Hepatocyte (in vitro differentiated cells): ENCODE measurements at regions not wholly inside any gene's neighbourhood (a gene's known extent, or its start where the extent isn't known, plus 50 kb on each side); places are given as distances from the start of the nearest gene placed in this dataset.

Experiments
- DNase-seq: peaks from one replicate; pipeline ENCODE4 v3.0.0-alpha.2; 2016; ENCODE audit warnings: low spot score
- H2AFZ ChIP-seq: fragments of 200-600 bp; sonication (generic); 2 replicates; pipeline ENCODE4 v1.6.0; 2016; ENCODE audit warnings: antibody characterized with exemption, mild to moderate bottlenecking
- H3K27ac ChIP-seq: fragments of 200-600 bp; sonication (generic); 2 replicates; pipeline ENCODE4 v1.5.1; 2016; ENCODE audit warnings: mild to moderate bottlenecking
- H3K27me3 ChIP-seq: fragments of 200-600 bp; sonication (generic); 2 replicates; pipeline ENCODE4 v1.6.1; 2016
- H3K36me3 ChIP-seq: fragments of 200-600 bp; sonication (generic); replicated peaks from 2 replicates; pipeline ENCODE4 v1.5.1; 2016; ENCODE audit warnings: low read depth; ENCODE audit not compliant: insufficient read depth
- H3K4me1 ChIP-seq: fragments of 200-600 bp; sonication (generic); 2 replicates; pipeline ENCODE4 v1.5.1; 2016; ENCODE audit warnings: mild to moderate bottlenecking, moderate library complexity; ENCODE audit not compliant: insufficient read depth
- H3K4me2 ChIP-seq: fragments of 200-600 bp; sonication (generic); 2 replicates; pipeline ENCODE4 v1.6.0; 2016
- H3K4me3 ChIP-seq: fragments of 200-600 bp; sonication (generic); 2 replicates; pipeline ENCODE4 v1.5.1; 2016; ENCODE audit warnings: mild to moderate bottlenecking
- H3K79me2 ChIP-seq: fragments of 200-600 bp; sonication (generic); 2 replicates; pipeline ENCODE4 v1.6.0; 2017; ENCODE audit warnings: mild to moderate bottlenecking
- H3K9me2 ChIP-seq: fragments of 200-600 bp; sonication (generic); replicated peaks from 2 replicates; pipeline ENCODE4 v1.6.0; 2017; ENCODE audit warnings: mild to moderate bottlenecking; ENCODE audit not compliant: insufficient read depth
- H3K9me3 ChIP-seq: fragments of 200-600 bp; sonication (generic); 2 replicates; pipeline ENCODE4 v1.5.1; 2016; ENCODE audit warnings: low read depth, mild to moderate bottlenecking
- H4K20me1 ChIP-seq: fragments of 200-600 bp; sonication (generic); 2 replicates; pipeline ENCODE4 v1.6.0; 2016; ENCODE audit warnings: mild to moderate bottlenecking; ENCODE audit not compliant: insufficient read depth, poor library complexity, severe bottlenecking
- EZH2 ChIP-seq: fragments of 200-600 bp; sonication (generic); IDR thresholded peaks from 2 replicates; pipeline ENCODE4 v1.6.1; 2016; ENCODE audit warnings: antibody characterized with exemption, mild to moderate bottlenecking, borderline replicate concordance
- EZH2phosphoT487 ChIP-seq: fragments of 200-600 bp; sonication (generic); IDR thresholded peaks from one replicate; pipeline ENCODE4 v1.6.1; 2018; ENCODE audit warnings: antibody characterized with exemption, mild to moderate bottlenecking, low read depth, moderate library complexity; ENCODE audit not compliant: unreplicated experiment, severe bottlenecking
- WGBS: methylation state at CpG from one replicate; pipeline ENCODE4 v1.1.6; 2016; ENCODE audit warnings: low lambda C conversion rate; ENCODE audit errors: missing lambda C conversion rate; 5-methylcytosine and 5-hydroxymethylcytosine counted together
- TF ChIP-seq, protein P1 (sequence below): fragments of 200-600 bp; sonication (generic); IDR thresholded peaks from 2 replicates; pipeline ENCODE4 v1.5.1; 2016; ENCODE audit warnings: antibody characterized with exemption, mild to moderate bottlenecking; ENCODE audit not compliant: poor library complexity

DNA sequence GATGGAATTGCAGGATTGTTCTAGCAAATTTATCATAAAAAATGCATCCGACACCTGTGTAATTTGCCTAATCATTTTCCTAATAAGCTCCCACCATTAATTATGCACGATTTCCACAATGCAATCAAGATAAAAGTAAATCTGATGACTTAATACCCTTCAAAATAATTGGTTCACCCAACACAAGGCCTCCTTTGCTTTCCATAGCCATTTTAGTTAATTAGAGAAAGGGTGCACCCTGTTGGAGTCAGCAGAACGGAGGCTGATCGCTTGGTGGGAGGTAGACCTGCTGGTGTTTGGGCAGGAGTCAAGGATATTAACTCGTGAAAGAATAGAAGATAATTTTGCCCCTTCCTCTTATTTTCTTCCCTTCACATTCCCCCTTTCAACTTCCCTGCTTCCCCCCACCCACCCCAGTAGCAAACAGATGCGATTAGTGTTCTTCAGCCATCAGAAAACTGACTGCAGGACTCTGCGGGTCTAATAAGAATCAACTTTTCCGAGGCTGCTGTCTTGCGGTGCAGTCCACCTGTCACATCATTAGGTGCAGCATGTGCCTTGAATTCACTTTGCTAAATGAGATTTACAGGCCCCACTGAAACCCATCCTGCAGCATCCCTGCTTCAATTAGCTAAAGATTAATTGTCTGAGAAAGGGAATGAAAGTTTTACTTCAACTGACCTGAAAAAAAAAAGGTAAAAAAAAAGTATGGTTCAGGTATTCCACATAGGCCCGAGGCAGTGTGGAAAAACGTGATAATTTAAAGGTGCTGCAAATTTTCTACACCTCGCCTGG is 553.7 kb upstream of the LMO3 start:
- 83% methylated on average over 12 of the region's 12 CpGs for WGBS
- no peaks in the 10 kb centered on the region for H3K27me3 ChIP-seq
- no peak for TF ChIP-seq EZH2
- TF ChIP-seq EZH2phosphoT487: no peak
- TF ChIP-seq, protein P1, sequence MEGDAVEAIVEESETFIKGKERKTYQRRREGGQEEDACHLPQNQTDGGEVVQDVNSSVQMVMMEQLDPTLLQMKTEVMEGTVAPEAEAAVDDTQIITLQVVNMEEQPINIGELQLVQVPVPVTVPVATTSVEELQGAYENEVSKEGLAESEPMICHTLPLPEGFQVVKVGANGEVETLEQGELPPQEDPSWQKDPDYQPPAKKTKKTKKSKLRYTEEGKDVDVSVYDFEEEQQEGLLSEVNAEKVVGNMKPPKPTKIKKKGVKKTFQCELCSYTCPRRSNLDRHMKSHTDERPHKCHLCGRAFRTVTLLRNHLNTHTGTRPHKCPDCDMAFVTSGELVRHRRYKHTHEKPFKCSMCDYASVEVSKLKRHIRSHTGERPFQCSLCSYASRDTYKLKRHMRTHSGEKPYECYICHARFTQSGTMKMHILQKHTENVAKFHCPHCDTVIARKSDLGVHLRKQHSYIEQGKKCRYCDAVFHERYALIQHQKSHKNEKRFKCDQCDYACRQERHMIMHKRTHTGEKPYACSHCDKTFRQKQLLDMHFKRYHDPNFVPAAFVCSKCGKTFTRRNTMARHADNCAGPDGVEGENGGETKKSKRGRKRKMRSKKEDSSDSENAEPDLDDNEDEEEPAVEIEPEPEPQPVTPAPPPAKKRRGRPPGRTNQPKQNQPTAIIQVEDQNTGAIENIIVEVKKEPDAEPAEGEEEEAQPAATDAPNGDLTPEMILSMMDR: no peak

DNA sequence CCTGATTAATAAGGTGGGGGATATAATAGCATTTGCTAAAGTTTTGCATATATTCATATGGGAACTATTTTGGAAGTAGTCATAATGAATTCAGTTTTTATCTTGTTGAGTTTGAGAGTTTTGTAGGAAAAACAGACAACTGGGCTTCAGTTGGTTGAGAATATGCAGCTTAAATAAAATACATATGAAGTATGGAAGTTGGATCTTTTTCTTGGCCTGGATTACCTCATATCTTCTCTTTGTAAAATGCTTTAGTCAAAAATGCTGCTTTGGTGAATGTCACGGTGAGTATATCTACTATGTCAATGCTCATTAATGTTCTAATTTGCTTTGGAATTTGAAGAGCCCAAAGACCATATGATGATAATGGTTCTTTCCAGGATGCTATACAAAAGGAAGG is 552.2 kb upstream of the LMO3 start:
- no peaks in the 10 kb centered on the region for H4K20me1 ChIP-seq
- TF ChIP-seq EZH2 (no peak), EZH2phosphoT487 (no peak)
- TF ChIP-seq, protein P1: no peak
- H3K4me2 ChIP-seq: no peak overlapping the region
- no peaks in the 10 kb centered on the region for H3K9me2 ChIP-seq
- no peak for DNase-seq
- H3K27me3 ChIP-seq: no peaks in the 10 kb centered on the region
- no peaks in the 10 kb centered on the region for H3K4me1 ChIP-seq
- H3K9me3 ChIP-seq: no peaks in the 10 kb centered on the region
- no peaks in the 10 kb centered on the region for H3K36me3 ChIP-seq
- no peak overlapping the region for H3K4me3 ChIP-seq
- 73% methylated on average over 1 of the region's 1 CpG for WGBS
- no peaks in the 10 kb centered on the region for H3K79me2 ChIP-seq
- no peak overlapping the region for H2AFZ ChIP-seq
- H3K27ac ChIP-seq: no peak overlapping the region

More for the DNA sequence above, 553.7 kb upstream of the LMO3 start:
- no peaks in the 10 kb centered on the region for H3K9me2 ChIP-seq
- no peaks in the 10 kb centered on the region for H3K36me3 ChIP-seq
- no peaks in the 10 kb centered on the region for H3K9me3 ChIP-seq
- H4K20me1 ChIP-seq: no peaks in the 10 kb centered on the region
- H3K4me3 ChIP-seq: no peak overlapping the region
- no peak overlapping the region for H3K27ac ChIP-seq
- H3K79me2 ChIP-seq: no peaks in the 10 kb centered on the region
- no peak for DNase-seq
- no peak overlapping the region for H3K4me2 ChIP-seq
- no peaks in the 10 kb centered on the region for H3K4me1 ChIP-seq
- H2AFZ ChIP-seq: no peak overlapping the region

DNA sequence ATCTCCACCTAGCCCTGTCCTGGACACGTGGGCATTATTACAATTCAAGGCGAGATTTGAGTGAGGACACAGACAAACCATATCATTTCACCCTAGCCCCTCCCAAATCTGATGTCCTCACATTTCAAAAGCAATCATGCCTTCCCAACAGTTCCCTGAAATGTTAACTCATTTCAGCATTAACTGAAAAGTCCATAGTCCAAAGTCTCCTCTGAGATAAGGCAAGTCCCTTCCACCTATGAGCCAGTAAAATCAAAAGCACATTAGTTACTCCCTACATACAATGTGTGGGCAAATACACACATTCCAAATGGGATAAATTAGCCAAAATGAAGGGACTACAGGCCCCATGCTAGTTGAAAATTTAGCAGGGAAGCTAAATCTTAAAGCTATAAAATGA is 546.0 kb upstream of the LMO3 start:
- 83% methylated on average over 2 of the region's 2 CpGs for WGBS
- Histone ChIP-seq H3K4me3 (no peak overlapping the region), H3K9me3 (no peaks in the 10 kb centered on the region)

DNA sequence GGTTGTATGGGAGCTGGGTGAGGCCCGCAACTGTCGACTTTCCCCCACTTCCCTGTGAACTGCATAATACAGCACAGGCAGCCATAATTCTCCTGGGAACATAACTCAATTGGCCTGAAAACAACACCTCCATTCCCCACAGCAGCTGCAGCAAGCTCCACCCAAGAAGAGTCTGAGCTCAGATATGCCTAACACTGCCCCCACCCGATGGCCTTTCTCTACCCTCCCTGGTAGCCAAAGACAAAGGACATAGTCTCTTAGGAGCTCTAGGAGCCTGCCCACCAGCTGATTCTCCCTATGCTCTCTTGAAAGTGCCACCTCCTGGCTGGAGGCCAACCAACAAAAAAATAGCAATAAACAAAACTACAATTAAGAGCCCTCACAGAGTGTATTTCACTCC is 542.7 kb upstream of the LMO3 start:
- H3K27ac ChIP-seq: no peak overlapping the region
- no peaks in the 10 kb centered on the region for H3K27me3 ChIP-seq
- H4K20me1 ChIP-seq: no peaks in the 10 kb centered on the region
- no peaks in the 10 kb centered on the region for H3K79me2 ChIP-seq
- no peak overlapping the region for H3K4me2 ChIP-seq
- H3K9me2 ChIP-seq: no peaks in the 10 kb centered on the region
- DNase-seq: no peak
- no peak overlapping the region for H2AFZ ChIP-seq
- TF ChIP-seq EZH2phosphoT487: no peak
- TF ChIP-seq, protein P1: no peak
- TF ChIP-seq EZH2: no peak
- H3K36me3 ChIP-seq: no peaks in the 10 kb centered on the region
- no peaks in the 10 kb centered on the region for H3K4me1 ChIP-seq
- H3K9me3 ChIP-seq: no peaks in the 10 kb centered on the region
- no peak overlapping the region for H3K4me3 ChIP-seq
- 96% methylated on average over 3 of the region's 3 CpGs for WGBS

More for the DNA sequence above, 546.0 kb upstream of the LMO3 start:
- H3K4me1 ChIP-seq: no peaks in the 10 kb centered on the region
- H4K20me1 ChIP-seq: no peaks in the 10 kb centered on the region
- H2AFZ ChIP-seq: no peak overlapping the region
- H3K4me2 ChIP-seq: no peak overlapping the region
- H3K79me2 ChIP-seq: no peaks in the 10 kb centered on the region
- no peaks in the 10 kb centered on the region for H3K9me2 ChIP-seq
- peak; percentile 11 for DNase-seq
- H3K27me3 ChIP-seq: no peaks in the 10 kb centered on the region
- TF ChIP-seq EZH2phosphoT487: no peak
- TF ChIP-seq EZH2: no peak
- no peak overlapping the region for H3K27ac ChIP-seq
- H3K36me3 ChIP-seq: no peaks in the 10 kb centered on the region
